Anterior cingulate cortex (tissue), 58 donors: ENCODE measurements at regions not wholly inside any gene's neighbourhood (a gene's known extent, or its start where the extent isn't known, plus 50 kb on each side); places are given as distances from the start of the nearest gene placed in this dataset.
A peak's percentile ranks its signal among the peaks of the same experiment; 100 is the strongest.
"Not testable (repeated sequence)": the region's sequence is repeated elsewhere in the genome, so short reads cannot be mapped to it uniquely, and the experiment has no call there.

Experiments used
- DNase-seq, 58 donors: peaks; one replicate each; lab custom pipeline; 2025; lab: John Stamatoyannopoulos, UW

- DNase-seq, result peak in 56 of 58 donors; percentile 3 to 90 (median 69)
These were observed 344.0 kb downstream of the PIK3C3 start for GRCh38 chr18:42298759-42299675.

DNA sequence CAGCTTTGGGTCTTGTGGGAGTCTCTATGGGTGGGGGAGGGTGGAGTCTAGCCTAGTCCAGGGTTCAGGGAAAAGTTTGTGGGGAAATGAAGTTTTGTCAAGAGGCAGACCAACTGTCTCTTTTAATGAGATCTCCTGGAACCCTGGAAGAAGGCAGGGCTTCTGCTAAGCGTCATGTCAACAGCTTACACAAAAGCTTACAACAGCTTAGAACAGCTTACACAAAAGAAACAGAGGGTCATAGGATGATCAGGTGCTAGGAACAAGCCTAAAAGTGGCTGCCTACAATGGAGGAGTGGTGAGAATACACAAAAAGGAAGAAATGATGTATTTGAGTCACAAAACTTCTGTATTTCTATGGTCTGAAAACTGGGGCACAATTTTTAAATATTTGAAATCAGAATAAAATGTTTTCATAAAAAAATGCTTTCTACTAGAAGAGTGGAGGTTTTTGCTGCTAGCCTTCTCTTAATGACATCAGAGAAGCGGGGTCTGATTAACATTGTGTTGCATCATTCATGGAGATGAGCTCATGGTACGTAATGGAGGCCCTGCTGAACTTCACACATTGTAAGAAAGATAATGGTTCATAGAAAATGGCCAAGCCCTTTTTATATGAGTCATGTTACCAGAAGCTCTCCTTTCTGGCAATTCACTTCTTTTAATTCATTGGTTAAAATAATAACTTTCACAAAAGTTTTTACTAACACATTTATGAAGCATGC lies 351.0 kb downstream of the PIK3C3 start:
- DNase-seq, result no peak

- no peak for DNase-seq
These were observed 351.6 kb downstream of the PIK3C3 start for GRCh38 chr18:42306594-42306980.

GRCh38 chr18:42310956-42311355 lies 355.9 kb downstream of the PIK3C3 start:
- no peak for DNase-seq

- no peak for DNase-seq
These were observed 371.7 kb downstream of the PIK3C3 start for GRCh38 chr18:42326752-42327151.

DNA sequence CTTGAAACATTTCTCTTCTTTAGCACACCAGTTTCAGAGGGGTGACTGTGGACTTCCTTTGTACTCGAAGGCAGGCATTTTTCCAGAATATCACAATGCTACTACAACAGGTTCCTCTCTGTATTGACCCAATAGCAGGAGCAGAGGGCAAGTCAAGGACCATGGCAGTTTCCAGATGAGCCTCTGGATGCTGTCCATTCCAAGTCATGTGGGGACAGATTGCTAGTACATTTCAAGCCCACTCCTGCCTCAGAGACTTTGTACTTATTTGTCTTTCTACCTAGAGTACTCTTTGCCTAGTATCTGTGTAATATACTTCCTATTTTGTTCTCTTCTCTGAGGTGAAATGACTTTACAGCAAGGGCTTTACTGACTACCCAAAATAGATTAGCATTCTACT lies 373.9 kb downstream of the PIK3C3 start:
- no peak for DNase-seq

GRCh38 chr18:42330296-42330695 lies 375.3 kb downstream of the PIK3C3 start:
- DNase-seq, result no peak

DNA sequence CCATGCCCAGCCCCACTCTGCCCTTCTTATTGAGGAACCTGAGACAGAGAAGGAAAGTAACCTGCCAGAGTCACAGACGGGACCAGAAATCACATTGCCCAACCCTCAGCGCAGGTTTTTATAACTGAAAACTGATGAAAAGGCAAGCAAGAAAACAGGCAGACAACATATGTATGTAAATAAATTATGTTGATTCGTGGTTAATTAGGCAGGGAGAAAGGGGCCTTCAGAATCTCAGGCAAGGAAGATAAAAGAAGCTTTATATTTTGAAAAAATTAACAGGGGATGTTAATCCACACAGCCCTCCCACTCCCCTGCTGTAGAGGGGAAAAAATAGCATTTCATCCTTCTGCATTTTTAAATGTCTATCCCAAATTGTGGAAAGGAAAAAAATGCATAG lies 378.5 kb downstream of the PIK3C3 start:
- no peak for DNase-seq

DNA sequence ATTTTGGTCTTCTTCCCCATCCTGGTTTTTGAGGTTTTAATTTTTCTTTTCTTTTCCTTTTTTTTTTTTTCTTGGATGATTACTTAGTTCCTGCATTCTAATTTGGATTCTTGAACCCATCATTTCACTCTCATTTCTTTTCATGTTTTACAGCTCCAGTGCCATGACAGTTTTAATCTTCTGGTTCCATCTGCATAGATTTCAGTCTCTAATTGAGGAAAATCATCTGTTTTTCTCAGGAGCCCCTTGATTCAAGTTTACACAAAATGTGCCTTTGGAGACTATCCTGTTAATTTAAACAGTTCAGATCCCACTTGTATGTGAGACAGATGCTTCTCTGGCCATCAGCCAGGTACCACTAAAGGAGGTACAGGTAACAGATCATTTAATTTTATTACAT lies 379.9 kb downstream of the PIK3C3 start:
- DNase-seq, result no peak

GRCh38 chr18:42336139-42336538 lies 381.1 kb downstream of the PIK3C3 start:
- no peak for DNase-seq

DNA sequence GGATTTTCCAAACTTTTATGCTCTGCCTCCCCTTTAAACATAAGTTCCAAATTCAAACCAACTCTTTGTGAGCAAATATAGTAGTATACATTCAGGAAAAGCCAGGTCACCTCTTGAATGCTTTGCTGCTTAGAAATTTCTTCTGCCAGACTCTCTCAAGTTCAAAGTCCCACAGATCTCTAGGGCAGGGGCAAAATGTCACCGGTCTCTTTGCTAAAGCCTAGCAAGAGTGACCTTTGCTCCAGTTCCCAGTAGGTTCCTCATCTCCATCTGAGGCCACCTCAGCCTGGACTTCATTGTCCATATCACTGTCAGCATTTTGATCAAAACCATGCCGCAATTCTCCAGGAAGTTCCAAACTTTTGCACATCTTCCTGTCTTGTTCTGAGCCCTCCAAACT lies 382.3 kb downstream of the PIK3C3 start:
- DNase-seq, result not testable (repeated sequence)

DNA sequence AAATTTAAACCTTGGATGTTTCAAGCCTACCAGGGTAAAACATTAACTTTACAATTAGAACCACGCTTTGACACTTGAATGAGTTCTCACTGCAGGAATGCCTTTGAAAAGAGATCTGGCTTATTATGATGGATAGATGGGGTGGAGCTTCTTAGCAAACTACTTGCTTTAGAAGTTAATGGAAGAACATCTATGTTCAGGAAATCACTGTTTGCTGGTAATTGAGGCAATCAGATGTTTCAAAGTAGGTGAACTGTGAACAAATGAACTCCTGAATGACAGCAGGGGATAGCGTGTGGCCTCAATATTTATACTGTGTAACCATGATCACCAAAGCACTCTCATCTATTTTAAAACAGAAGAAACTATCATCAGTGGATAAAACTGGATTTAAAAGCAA lies 383.6 kb downstream of the PIK3C3 start:
- no peak for DNase-seq

DNA sequence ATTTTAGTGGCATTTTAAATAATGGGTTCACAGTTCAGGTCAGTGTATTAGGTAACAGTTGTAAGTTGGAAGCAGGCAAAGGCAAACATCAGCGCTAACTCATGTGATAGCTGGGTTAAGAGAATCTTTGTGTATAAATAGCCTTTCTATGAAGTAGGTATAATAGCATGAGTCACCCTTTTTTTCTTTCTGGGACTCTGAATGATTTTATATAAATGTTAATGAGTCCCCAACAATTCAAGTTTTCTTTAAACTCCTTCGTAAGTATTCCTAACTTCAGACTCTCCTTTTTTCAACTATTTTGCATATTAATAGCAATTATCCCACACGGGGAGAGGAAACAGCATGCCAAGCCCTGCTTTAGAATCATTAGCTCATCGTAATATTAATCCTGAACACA lies 384.3 kb downstream of the PIK3C3 start:
- DNase-seq, result no peak

DNA sequence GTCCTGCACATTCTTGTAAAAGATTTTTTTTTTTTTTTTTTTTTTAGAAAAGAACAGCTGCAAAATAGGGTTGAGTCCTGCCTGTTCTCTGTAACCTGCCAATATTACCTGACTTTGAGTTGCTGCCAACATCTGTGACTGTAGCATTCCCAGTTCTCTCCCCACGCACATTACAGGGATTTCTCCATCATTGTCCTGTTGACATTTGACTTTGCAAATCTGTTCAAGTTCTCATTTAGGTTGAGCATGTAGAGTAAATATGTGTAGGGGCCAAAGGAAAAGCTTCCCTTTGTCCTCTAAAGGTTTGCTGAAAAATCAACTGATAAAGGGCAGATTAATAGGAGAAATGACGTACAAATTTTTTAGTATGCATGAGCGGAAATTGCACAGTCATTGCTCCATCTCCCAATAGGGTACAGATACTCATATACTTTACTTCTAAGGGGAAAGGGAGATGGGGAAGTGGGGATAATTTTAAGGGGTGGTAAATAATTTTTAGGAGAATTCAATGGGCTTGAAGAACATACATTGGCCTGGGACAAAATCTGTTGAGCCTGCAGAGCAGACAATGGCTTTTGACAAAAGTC lies 385.5 kb downstream of the PIK3C3 start:
- DNase-seq, result no peak

DNA sequence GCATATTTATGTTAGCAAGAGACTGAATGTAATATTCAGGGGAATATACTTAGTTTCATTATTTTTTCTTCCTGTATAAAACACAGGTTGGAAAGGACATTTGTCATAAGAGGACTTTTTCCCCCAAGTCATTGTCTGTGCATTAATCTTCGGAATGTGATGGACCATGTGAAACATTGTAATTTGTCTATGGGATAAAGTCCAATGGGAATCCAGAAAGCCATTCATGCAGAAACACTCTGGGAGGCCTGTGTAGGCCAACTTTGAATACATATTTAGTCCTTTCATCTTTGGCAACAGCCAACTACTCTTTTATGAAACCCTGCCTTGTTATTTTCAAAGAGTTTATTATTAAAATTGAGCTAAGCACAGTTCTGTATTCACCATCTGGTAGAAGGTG lies 386.4 kb downstream of the PIK3C3 start:
- DNase-seq, result no peak

GRCh38 chr18:42348722-42349121 lies 393.7 kb downstream of the PIK3C3 start:
- no peak for DNase-seq

GRCh38 chr18:42351455-42351854 lies 396.4 kb downstream of the PIK3C3 start:
- no peak for DNase-seq

- no peak for DNase-seq
These were observed 405.7 kb downstream of the PIK3C3 start for GRCh38 chr18:42360716-42361115.

GRCh38 chr18:42363446-42364441 lies 408.7 kb downstream of the PIK3C3 start:
- peak in 2 of 58 donors; percentile 4 to 14 for DNase-seq

DNA sequence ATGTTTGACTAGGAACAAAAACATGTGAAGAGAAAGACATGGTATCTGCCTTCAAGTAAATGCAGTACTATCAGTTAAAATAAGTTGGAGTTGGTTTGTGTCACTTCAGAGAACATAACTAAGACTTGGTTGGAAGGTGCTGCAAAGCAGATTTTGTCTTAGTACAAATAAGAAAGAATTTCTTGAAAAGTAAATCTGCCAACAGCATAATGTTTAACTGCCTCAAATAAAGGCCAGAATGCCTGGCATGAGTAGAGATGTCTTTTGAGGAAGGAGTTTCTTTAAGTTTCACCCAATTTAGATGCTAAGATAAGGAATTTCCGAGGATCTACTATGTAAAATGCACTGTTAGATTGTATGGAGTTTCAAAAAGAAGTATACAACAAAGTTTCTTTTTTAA lies 409.7 kb downstream of the PIK3C3 start:
- DNase-seq, result no peak
